ENCODE measurements at regions not wholly inside any gene's neighbourhood (a gene's known extent, or its start where the extent isn't known, plus 50 kb on each side); places are given as distances from the start of the nearest gene placed in this dataset.
"Not testable (repeated sequence)": the region's sequence is repeated elsewhere in the genome, so short reads cannot be mapped to it uniquely, and the experiment has no call there.

DNA sequence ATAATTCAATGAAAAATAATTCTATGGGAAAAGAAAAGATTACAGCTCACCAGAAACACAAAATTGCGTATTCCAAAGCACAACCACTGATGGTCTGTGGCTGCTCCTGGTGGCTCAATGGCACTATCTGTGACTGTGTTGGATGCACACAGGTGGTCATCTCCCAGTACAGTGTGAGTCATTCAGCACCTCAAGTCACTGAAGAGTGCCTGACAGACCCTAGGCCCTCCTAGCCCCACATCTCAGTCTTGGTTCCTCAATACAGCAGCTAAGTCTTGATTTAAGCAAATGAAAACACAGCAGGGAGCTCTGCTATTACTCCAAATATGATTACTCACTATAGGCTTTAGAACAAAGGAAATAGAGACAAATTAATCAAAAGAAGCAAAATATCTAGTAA, 233.4 kb upstream of the FRG1 start:
- H3K9me3 Mint-ChIP-seq; H3K4me1 Mint-ChIP-seq; DNase-seq; ATAC-seq (ENCODE audit: low read depth); H3K27me3 Mint-ChIP-seq; H3K4me3 Mint-ChIP-seq; H3K36me3 Mint-ChIP-seq; POLR2A ChIA-PET; H3K27ac Mint-ChIP-seq: not testable (repeated sequence)

DNA sequence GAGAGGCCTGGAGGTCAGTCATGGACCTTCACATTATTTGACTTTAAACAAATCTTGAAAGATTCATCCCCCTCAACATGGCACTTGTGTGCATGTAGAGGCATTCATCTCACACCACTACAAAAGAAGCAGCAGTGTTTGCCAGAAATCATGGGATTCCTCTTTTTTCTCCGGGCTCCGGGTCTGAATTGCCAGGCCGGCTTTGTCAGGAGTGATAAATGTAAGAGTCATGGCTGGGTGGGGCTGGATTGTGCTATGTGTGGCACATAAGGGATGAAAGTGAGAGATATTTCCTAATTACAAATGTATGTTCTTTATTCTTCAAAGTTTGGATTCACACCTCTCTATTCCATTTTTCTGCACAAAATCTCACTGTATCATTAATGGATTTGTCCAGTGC, 228.7 kb upstream of the FRG1 start:
- ATAC-seq (ENCODE audit: low read depth); H3K27me3 Mint-ChIP-seq; DNase-seq; H3K4me1 Mint-ChIP-seq; H3K27ac Mint-ChIP-seq; H3K36me3 Mint-ChIP-seq; H3K9me3 Mint-ChIP-seq; H3K4me3 Mint-ChIP-seq; POLR2A ChIA-PET: not testable (repeated sequence)

DNA sequence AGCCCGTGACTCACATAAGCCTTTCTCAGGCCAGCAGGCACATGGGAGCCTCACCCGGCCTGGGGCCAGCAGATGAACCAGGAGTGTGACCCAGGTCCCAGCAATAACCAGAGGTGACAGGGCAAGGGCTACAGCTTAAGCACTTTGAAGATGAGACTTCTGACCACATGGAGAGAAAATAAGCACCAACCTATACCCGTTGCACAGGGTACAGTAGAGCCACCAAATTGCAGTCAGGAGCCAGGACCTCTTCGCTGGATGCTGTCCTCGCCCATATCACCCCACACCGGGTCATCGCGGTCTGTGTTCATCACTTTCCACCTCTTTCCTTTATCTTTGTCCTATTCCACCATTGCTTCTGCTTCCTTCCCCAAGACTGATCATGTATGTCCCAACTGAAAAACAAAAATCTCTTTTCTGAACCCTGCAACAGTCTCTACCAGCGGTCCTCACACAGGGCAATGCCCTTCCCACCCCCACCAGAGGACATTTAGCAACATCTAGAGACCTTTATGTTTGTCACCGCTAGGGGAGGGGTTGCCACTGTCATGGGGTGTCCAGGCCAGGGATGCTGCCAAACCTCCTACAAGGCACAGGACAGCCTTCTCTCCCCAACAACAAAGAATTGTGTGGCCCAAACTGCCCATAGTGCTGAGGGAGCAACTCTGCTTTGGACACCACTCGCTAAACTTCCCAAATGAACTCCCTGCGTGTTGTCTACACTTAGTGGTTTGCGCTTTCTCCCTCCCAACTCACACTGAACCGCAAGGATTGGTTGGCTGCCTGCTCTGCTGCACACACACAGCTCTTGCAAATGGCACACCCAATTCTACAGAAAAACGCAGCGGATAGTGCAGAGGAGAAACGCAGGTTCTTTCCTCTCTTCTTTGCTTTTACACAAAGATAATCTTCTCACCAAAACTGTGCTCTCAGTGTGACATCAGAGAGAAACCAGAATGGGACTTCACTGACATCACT, 219.4 kb upstream of the FRG1 start:
- H3K36me3 Mint-ChIP-seq; DNase-seq; H3K27me3 Mint-ChIP-seq; ATAC-seq (ENCODE audit: low read depth); H3K9me3 Mint-ChIP-seq; POLR2A ChIA-PET; H3K4me1 Mint-ChIP-seq; H3K4me3 Mint-ChIP-seq; H3K27ac Mint-ChIP-seq: not testable (repeated sequence)

DNA sequence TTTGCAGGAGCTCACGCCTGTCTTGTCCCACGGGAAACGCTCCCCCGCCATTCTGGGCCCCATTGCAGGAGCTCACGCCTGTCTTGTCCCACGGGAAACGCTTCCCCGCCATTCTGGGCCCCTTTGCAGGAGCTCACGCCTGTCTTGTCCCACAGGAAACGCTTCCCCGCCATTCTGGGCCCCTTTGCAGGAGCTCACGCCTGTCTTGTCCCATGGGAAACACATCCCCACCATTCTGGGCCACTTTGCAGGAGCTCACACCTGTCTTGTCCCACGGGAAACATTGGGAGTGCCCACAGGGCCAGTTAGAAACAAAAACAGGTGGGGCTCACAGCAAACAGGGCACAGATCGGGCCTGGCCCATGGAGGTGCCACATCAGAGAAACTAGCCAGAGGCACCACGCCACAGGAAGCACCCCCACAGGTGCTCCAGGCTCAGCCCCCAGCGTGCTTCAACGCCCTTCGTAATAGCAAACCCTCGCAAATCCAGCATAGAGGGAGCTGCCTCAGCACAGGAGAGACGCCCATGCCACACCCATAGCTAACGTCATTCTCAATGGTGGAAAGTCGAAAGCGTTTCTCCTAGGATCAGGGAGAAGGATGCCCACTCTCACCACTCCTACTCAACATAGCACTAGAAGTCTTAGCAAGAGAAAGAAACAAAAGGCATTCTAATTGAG, 218.2 kb upstream of the FRG1 start:
- H3K27me3 Mint-ChIP-seq; POLR2A ChIA-PET; H3K36me3 Mint-ChIP-seq; DNase-seq; H3K4me1 Mint-ChIP-seq; H3K27ac Mint-ChIP-seq; H3K9me3 Mint-ChIP-seq; ATAC-seq (ENCODE audit: low read depth); H3K4me3 Mint-ChIP-seq: not testable (repeated sequence)

DNA sequence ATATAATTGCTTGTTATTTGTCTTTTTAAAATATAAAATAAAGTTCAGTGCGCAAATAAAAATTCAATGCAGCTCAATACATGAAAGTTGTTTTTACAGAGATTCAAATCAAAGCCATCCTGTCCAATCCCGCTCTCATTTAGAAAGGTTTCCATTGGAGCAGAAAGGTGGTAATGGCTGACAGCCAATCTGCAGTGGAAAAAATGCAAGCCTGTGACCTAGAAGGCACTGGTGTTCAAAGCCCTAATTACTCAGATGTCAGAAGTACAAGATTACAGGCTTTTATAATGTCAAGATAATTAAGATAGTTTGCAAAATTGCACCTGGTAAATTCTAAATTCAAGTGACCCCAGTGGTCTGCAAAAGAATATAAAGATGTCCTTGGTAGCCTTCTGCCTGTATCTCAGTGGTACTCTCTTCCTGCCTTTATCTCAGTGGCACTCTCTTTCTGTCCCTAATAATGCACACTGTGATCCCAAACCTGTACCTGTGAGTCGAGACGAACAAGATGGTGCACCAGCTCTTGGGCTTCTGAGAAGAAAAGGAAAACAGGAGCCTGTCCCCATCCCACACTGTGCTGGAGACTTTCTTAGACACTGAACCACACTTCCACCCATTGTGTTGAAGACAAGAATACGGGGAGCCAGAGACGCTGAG, 212.6 kb upstream of the FRG1 start:
- H3K27me3 Mint-ChIP-seq; H3K4me1 Mint-ChIP-seq; H3K4me3 Mint-ChIP-seq; H3K27ac Mint-ChIP-seq; ATAC-seq (ENCODE audit: low read depth); POLR2A ChIA-PET; H3K9me3 Mint-ChIP-seq; H3K36me3 Mint-ChIP-seq; DNase-seq: not testable (repeated sequence)

DNA sequence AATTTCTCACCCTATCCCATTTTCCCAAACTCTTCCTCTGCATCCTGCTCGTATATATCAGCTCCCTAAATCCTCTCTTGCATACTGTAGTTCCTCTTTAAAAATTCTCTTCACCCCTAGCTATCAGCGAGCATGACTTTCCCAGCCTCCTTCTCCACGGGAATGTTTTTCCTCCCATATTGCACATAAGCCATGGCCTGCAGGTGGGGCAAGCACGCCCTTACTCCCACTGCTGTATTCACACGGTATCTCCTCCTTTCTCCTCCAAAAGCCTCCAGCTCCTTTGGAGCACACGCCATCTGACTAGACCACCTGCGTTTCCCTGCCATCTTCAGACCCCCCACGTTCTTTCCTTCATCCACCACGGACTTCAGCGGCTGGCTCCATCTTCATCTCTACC, 208.7 kb upstream of the FRG1 start:
- H3K9me3 Mint-ChIP-seq, H3K36me3 Mint-ChIP-seq: not testable (repeated sequence)

DNA sequence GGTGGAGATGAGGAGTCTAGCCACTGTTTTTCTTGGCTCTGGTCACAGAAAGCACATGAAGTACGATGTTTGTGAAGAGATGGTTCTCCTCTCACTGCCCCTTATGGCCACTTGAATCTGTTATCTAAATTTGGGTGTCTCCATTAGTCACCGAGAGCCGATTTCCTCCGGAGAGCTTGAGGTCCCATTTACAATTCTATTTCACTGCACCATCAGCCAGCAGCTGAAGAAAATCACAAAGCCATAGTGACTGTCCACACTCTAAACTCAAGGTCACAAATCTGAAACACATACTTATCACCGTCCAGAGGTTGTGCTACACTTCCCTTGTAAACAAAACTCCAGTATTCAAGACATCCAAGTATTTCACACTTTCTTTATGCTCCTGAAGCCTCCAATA, 207.2 kb upstream of the FRG1 start:
- H3K36me3 Mint-ChIP-seq; H3K27me3 Mint-ChIP-seq; ATAC-seq (ENCODE audit: low read depth); H3K4me1 Mint-ChIP-seq; POLR2A ChIA-PET; H3K4me3 Mint-ChIP-seq; H3K9me3 Mint-ChIP-seq; DNase-seq; H3K27ac Mint-ChIP-seq: not testable (repeated sequence)

More for the DNA sequence above, 208.7 kb upstream of the FRG1 start:
- POLR2A ChIA-PET; DNase-seq; H3K4me1 Mint-ChIP-seq; H3K27ac Mint-ChIP-seq; H3K27me3 Mint-ChIP-seq; ATAC-seq (ENCODE audit: low read depth); H3K4me3 Mint-ChIP-seq: not testable (repeated sequence)

DNA sequence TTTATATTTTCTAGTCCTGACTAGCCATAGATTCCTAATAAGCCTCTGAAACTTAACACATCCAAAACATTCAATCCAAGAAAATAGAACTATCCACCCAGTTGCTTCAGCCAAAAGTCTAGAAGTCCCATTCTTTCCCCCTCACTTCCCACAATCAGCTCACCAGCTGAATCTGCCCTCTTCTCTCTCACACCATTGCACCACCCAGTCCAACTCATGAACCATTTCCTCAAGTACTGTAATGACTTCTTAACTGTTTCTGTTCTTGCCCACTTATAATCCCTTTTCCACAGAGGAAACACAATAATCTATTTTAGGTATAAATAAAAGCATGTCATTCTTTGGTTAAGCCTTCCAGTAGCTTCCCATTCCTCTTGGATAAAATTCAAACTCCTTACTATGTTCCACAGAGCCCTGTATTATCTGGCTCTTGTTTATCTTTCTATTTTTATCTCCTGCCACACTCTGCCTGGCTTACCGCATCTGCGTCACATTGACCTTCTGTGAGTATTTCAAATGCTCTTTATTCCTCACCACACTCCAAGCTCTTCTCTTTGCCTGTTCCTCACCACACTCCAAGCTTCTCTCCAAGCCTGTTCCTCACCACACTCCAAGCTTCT, 205.9 kb upstream of the FRG1 start:
- ATAC-seq (ENCODE audit: low read depth); H3K4me1 Mint-ChIP-seq; H3K27ac Mint-ChIP-seq; H3K4me3 Mint-ChIP-seq; POLR2A ChIA-PET; H3K36me3 Mint-ChIP-seq; H3K9me3 Mint-ChIP-seq; DNase-seq; H3K27me3 Mint-ChIP-seq: not testable (repeated sequence)

DNA sequence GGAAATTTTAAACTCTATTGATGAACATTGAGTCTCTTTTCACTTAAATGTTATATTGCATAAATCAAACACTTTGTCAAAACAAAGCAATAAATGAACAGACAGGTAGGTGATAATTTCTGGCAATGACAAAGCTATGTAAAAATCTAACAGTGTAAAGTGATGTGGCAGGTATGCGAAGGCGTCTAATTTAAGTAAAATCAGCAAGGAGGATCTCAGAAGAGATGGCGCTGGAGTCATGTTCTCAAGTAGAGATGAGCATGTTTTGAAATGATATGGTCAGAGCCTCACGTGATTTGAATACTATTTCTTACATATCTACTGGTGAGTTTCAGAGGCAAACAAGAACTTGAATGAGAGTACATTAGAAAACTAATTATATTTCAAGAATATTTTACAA, 204.0 kb upstream of the FRG1 start:
- H3K27me3 Mint-ChIP-seq; H3K4me3 Mint-ChIP-seq; H3K9me3 Mint-ChIP-seq; POLR2A ChIA-PET; H3K36me3 Mint-ChIP-seq; DNase-seq; H3K4me1 Mint-ChIP-seq; H3K27ac Mint-ChIP-seq; ATAC-seq (ENCODE audit: low read depth): not testable (repeated sequence)

DNA sequence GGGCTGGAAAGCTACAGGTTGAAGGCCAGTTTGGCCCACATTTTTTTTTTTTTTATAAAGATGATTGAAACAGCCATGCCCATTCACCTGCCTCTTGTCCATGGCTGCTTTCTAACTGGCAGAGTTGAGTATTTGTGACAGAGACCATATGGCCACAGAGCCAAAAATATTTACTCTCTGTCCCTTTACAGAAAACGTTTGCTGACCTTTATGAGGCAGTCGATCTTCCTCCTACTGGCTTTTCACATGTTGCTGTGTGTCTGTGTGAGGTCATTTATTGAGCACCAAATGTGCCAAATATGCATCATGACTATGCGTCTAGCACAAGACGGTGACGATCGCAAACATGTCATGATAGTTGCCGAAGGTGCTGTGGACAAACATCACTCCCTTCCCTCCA, 200.6 kb upstream of the FRG1 start:
- DNase-seq; H3K27me3 Mint-ChIP-seq; POLR2A ChIA-PET; ATAC-seq (ENCODE audit: low read depth); H3K36me3 Mint-ChIP-seq; H3K9me3 Mint-ChIP-seq; H3K27ac Mint-ChIP-seq; H3K4me1 Mint-ChIP-seq; H3K4me3 Mint-ChIP-seq: not testable (repeated sequence)

DNA sequence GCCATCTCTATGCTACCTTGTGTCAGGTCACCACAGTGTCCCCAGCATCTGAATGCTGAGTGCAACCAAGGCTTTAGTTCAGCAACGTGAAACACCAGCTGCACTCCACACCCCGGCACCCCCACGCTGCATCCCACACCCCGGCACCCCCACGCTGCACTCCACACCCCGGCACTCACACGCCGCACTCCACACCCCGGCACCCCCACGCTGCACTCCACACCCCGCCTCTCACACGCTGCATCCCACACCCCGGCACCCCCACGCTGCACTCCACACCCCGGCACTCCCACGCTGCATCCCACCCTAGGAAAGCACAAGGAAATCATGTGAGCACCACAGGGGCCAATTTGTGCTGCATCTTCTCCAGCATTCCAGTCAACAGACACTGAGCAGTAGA, 199.8 kb upstream of the FRG1 start:
- Mint-ChIP-seq H3K27ac (no peak overlapping the region), H3K4me3 (no peak overlapping the region), H3K27me3 (no peaks in the 10 kb centered on the region), H3K9me3 (no peaks in the 10 kb centered on the region), H3K4me1 (no peaks in the 10 kb centered on the region), H3K36me3 (no peaks in the 10 kb centered on the region)
- no peak for DNase-seq
- no peak for ATAC-seq (ENCODE audit: low read depth)
- POLR2A ChIA-PET: no interaction called here

DNA sequence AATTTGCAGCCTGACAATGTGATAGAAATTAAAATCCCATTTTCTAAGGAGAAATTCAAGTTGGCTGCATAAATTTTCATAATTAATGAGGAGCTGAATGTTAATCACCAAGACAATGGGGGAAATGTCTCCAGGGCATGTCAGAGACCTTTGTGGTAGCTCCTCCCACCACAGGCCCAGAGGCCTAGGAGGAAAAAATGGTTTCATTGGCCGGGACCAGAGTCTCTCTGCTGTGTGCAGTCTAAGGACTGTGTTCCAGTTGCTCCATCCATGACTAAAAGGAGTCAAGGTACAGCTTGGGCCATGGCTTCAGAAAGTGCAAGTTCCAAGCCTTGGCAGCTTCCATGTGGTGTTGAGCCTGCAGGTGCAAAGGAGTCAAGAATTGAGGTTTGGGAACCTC, 187.6 kb upstream of the FRG1 start:
- POLR2A ChIA-PET; H3K4me1 Mint-ChIP-seq; H3K27ac Mint-ChIP-seq; ATAC-seq (ENCODE audit: low read depth); H3K27me3 Mint-ChIP-seq; H3K36me3 Mint-ChIP-seq; DNase-seq; H3K4me3 Mint-ChIP-seq; H3K9me3 Mint-ChIP-seq: not testable (repeated sequence)

DNA sequence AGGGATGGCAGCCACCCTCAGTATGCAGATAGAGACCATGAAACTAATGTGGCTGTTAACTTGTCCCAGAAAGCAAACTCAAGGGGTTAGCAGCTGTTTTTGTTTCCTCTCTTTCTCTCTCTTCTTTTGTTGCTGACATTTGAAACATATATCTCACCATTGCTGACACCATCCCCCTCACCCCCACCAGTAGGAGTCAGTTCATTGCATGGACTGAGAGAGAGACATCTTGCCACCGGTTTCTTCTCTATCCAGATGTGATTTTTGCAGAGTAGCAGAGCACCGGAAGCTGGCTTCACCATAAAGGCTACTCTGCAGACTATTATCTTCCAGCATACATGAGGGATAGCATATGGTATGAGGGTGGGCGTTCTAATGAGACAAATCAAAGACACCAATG, 177.1 kb upstream of the FRG1 start:
- DNase-seq (no peak), ATAC-seq (ENCODE audit: low read depth) (no peak)
- Mint-ChIP-seq H3K4me3 (no peak overlapping the region), H3K36me3 (no peaks in the 10 kb centered on the region), H3K4me1 (no peaks in the 10 kb centered on the region), H3K9me3 (no peaks in the 10 kb centered on the region), H3K27ac (no peak overlapping the region), H3K27me3 (no peaks in the 10 kb centered on the region)
- POLR2A ChIA-PET: no interaction called here
